GM18508 (cell line): ENCODE measurements at regions not wholly inside any gene's neighbourhood (a gene's known extent, or its start where the extent isn't known, plus 50 kb on each side); places are given as distances from the start of the nearest gene placed in this dataset.

Experiments
- ATAC-seq: cut with Tn5 transposase; IDR thresholded peaks from one replicate; pipeline ENCODE4 v1.9.1; 2021; ENCODE audit warnings: moderate number of reproducible peaks; ENCODE audit not compliant: insufficient read depth, unreplicated experiment

DNA sequence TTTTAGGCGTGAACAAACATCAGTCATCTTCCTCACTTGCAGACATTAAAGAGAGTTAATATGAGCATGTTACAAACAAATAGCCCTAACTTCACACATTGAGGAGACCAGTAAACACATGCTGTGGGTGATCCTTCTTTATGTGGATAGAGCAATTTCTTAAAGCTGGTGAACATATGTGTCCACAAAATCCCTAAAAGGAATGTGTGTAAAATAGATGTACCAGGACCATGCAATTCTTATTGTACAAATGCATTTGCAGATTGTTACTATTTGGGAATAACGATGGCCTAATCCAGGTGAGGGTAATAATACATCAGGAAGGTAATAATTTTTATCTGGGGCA lies 228.9 kb downstream of the ALDH8A1 start:
- ATAC-seq = no peak

- no peak for ATAC-seq
Observed at GRCh38 chr6:134720353-134721059, 229.4 kb downstream of the ALDH8A1 start.

DNA sequence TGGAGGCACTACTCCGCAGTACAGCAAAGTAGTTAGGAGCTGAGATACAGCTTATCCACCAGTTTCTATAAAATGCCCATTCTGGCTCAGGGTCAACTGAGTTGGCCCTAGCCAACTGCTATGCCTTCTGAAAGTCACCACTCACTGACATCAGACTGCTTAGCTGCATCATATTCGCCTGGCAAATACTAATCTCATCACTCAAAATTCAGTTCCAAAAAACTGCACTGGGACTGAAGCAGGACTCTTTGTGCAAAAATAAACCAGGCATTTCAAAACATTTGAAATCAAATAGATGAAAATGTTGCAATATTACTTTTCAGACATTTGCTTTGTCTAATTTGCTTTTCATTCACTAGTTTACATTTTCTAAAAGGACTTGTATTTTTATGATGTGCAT lies 230.0 kb downstream of the ALDH8A1 start:
- no peak for ATAC-seq

- ATAC-seq = no peak
Observed at GRCh38 chr6:134719286-134719685, 230.6 kb downstream of the ALDH8A1 start.

- ATAC-seq = no peak
Observed at GRCh38 chr6:134714679-134715078, 235.2 kb downstream of the ALDH8A1 start.

DNA sequence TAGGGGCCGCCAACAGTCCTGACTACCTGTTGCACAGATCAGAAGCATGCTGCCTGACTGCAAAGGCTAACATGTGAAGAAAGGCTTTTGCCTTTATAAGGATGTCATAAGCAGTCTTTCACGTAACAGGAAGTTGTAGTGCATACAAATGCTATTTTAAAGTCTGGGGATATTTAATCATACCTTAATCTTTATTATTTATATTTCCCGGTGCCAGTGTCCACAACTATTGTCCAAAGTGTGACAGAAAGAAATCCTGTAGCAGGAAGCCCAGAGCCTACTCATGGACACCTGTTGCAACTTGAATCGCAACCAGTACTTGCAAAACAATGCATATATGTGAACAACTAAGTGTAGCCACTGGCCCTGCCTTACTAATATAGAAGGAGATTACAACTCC lies 235.8 kb downstream of the ALDH8A1 start:
- no peak for ATAC-seq

DNA sequence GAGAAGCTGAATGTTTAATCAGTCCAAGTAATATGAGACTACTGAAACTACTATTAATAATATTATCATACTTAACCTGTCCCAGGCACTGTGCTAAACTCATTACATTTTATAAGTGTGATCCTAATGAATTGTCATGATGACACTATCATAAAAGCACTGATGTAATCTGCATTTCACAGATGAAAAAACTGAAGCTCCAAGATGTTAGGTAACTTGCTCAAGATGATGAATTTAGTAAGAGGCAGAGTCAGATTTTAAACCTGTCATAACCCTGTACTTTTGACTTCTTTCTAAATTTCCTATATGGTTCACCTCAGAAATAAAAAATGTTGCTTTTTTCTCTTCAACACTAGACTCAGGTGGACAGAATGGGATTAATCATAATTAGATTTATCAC lies 237.6 kb downstream of the ALDH8A1 start:
- no peak for ATAC-seq

DNA sequence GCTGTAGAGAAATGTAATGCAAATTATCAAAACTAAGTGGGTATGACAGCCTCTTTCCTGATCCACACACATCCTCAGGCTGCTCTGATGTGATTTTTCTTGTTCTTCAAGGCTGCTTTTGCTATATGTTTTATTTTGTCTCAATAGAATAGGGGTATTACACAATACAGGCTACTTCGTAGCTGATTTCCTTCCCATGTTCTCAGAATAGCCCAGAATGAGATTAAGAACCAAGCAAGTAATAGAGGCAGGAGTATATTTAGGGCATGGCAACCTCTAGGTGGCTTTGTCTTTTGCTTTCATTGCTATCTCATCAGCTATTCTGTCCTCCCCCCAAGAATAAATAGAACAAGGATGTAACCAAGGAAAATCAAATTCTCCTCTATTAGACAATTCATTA lies 241.8 kb downstream of the ALDH8A1 start:
- ATAC-seq = no peak

DNA sequence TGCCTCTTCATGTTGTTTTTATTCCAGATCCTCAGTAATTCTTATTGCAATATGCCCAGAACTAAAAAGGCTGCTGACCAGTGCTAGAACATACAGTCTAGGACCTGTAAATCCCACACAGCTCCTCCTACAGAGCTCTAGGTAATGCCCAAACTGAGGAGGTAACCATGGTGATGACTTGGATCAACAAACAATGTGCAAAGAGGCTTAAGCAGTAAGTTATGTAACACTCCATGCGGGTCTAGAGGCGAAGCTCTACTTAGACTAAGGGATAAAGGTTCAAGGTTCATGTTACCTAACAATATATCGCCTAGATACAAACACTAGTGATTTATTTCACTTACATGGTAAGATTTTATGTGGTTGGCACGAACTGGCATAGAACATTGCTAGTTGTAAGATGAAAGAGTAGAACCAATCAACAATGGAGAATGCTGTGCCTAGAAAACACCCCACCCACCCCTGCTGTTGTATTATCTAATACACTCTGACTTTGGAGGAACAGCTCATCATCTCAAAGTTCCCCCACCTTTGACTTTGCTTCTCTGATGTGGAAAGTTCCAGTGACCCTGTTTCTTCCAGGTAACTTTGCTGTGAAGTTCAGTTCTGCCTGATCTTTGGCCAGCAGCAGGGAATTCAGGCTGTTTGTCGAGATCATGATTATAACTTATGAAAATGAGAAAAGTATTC lies 242.4 kb downstream of the ALDH8A1 start:
- no peak for ATAC-seq

DNA sequence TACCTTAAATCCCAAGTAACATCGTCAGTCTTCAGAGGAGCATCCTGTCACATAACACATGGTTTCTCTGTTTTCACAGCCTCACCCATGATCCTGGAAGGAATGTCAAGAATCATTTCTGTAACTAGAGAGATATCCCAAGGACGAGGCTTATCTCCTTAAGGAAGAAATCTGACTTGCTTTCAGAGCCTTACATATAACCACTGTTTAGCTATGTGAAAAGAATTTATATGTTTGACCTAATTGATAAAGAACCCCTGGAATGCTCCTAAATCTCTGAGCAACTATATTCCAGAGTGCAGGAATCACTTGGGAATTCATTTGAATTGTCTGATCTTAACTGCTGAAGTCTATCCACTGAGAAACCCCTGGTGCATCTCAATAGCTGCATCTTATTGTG lies 243.1 kb downstream of the ALDH8A1 start:
- no peak for ATAC-seq

- no peak for ATAC-seq
Observed at GRCh38 chr6:134706153-134706552, 243.7 kb downstream of the ALDH8A1 start.

DNA sequence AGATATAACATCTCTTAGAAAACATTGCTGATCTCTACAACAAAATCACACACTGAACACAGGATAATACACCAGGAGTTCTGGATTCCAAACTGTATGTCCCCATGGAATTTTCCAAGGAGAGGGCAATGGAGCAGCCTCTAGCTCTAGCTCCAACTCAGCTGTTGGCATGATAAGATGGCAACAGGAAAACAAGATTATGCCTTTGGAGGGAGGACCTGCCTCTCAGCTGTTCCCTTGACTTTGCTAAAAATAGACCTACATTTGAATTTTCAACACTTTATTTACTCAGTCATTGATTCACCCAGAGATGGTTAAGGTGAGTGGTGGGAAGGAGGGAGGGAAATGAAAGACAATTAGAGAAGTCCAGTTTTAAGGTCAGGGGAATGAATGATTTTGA lies 246.7 kb downstream of the ALDH8A1 start:
- no peak for ATAC-seq

DNA sequence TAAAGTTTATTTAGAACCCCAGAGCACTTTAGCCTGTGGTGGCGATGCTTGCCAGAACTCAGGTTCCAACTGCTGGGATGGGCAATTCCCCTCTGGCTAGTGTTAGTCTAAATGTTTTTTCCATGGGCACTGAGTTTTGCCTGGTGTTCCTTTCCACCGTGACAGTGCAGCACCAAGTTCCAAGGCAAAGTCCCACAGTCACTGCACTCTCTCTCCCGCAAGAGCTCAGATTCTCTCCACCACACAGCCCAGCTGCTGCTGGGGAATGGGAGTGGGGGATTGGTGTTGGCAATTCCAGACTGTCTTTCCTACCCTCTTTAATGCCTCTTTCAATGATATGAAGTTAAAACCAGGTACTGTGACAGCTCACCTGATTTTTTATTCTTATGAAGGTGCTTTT lies 247.6 kb downstream of the ALDH8A1 start:
- no peak for ATAC-seq

DNA sequence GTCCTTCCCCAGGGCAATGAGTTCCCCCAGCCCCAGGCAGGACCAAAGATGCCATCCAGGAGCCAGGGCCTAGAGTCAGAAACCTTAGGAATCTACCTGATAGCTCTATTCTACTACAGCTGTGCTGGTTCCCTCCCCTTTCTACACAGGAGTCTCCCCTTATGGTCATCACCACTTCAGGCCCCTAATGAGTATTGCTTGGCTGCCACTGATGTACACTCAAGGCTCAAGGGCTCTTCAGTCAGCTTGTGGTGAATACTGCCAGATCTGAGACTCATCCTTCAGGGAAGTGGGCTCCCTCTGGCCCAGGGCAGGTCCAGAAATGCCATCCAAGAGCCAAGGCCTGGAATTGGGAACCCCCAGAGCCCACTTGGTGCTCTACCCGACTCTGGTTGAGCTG lies 248.6 kb downstream of the ALDH8A1 start:
- ATAC-seq = no peak

GRCh38 chr6:134698228-134698627 lies 251.7 kb downstream of the ALDH8A1 start:
- ATAC-seq = no peak

DNA sequence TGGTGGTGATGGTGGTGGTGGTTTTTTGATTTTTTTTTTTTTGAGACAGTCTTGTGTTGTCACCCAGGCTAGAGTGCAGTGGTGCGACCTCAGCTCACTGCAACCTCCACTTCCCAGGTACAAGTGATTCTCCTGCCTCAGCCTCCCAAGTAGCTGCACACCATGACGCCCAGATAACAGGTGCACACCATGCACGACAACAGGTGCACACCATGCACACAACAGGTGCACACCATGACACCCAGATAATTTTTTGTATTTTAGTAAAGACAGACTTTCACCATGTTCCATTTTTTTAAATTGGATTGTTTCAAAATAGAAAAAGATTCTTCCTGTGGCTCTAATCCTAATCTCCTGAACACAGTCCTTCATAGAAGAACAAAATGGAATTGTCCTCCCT lies 257.9 kb downstream of the ALDH8A1 start:
- ATAC-seq = no peak

DNA sequence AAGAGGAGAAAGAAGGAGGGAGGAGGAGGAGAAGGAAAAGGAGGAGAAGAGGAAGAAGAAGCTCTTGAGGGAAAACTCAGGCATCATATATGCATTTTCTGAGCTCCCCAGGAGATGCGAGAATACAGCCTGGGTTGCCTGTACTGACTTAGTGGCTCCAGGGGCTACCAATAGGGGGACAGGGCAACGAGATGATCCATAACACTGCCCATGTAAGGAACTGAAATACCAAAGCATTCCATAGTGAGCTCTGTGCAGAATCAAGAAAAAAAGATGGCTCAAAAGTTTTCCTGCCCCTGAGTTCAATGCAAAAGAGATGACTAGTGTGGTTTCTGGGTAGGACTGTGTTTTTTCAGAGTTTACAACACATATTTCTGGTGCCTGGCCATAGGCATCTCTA lies 258.7 kb downstream of the ALDH8A1 start:
- ATAC-seq = no peak

DNA sequence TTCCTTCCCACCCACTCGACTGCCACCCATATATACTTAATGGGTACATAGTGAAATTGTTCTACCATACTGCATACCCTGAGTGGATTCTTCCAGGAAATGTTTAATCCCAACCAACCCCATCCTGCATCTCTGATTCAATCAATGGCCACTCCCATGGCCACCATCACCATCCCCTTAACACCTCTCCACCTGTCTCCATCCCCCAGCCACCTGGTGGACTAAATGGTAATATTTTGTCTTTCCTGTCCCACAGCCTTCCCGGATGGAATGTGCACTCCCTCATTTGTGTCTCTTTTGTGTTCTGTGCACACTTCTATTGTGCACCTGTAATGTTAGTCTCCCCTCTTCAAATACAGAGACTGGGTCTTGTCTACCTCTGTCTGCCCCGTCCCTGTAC lies 259.9 kb downstream of the ALDH8A1 start:
- no peak for ATAC-seq

DNA sequence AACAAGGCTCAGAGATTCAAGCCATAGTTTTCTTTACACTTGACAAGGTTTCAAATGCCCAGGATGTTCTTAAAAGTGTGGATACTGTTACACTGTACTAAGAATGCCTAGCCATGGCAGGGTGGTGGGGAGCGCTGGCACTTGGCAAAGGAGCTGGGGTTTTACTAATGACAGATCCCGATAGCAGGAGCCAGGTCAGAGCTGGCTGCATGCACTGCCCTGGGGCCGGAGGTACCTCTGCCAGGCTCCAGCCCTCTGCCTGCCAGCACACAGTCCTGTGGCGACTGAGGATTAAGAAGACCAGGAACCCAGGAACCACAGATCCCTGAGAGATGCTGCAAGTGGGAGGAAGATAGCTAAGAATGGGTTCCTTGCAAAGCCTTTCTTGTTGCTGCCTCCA lies 260.3 kb downstream of the ALDH8A1 start:
- no peak for ATAC-seq

DNA sequence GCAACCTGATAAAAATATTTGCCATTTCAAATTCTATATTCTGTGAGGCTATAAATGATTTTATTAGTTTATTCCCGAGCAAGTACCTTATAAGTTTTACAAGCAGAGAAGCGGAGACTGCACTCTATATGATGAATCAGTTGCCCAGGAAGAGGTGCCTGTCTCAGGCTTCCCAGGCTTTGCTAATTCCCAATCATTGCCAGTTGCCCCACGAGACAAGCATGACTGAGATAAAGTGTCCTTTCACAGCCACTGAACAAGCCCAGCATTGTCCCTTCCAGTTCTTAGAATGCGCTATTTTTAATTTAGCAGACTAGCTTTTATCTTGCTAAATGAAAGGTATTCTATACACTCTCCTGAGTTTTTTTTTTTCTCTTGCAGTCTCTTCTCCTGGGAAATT lies 260.7 kb downstream of the ALDH8A1 start:
- no peak for ATAC-seq

DNA sequence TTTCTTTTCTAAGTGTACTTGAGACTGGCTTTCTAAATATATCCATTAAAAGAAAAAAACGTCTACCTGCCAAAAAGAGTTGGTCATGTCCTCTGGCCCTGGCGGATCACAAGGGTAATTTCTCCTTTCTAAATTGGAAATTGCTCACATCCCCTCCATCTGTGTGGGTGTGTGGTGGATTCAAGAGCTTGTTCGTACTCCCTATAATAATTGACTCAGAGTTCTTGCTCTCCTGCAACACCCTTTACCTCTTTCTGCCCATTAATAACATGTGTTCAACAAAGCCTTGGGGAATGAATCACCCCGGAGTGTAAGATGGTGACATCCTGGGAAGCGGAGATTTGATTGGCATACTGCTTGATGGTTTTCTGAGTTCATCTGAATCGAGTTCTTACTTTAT lies 263.8 kb downstream of the ALDH8A1 start:
- ATAC-seq = no peak

DNA sequence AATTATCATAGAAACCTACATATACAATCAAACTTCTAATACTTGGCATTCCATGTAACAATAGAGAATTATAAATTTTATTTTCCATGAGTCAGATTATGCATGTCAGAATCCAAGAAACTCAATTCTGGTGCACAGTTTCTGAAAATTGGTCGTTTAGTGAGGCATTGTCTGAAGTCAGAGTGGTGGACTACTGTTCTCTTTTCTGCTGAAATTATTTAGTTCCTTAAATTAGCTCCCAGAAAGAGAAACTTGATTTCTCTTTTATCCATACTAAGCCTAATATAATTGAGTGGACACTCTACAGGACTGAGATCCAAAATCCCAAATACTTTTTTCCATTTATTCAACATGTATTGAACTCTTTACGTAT lies 265.5 kb downstream of the ALDH8A1 start:
- ATAC-seq = no peak
